ENCODE measurements at regions not wholly inside any gene's neighbourhood (a gene's known extent, or its start where the extent isn't known, plus 50 kb on each side); places are given as distances from the start of the nearest gene placed in this dataset.

DNA sequence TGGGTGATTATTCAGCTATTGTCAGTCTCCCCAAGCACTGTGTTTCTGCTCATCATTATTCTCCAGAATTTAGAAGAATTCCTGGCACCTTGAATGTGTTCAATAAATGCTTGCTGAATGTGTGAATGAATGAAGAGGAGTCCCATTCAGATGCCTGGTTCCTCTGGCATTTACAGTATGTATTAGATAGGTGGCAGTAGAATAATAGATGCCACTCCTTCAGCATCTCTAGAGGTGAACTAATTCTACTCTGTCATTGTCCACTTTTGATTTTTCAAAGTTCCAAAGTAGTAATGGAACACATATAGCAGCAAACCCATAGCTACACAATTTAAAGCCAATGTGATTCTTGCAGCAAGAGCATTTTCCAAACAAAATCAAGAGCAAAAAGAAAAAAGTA, 118.9 kb upstream of the CEP162 start:
- TF ChIP-seq, protein P1, sequence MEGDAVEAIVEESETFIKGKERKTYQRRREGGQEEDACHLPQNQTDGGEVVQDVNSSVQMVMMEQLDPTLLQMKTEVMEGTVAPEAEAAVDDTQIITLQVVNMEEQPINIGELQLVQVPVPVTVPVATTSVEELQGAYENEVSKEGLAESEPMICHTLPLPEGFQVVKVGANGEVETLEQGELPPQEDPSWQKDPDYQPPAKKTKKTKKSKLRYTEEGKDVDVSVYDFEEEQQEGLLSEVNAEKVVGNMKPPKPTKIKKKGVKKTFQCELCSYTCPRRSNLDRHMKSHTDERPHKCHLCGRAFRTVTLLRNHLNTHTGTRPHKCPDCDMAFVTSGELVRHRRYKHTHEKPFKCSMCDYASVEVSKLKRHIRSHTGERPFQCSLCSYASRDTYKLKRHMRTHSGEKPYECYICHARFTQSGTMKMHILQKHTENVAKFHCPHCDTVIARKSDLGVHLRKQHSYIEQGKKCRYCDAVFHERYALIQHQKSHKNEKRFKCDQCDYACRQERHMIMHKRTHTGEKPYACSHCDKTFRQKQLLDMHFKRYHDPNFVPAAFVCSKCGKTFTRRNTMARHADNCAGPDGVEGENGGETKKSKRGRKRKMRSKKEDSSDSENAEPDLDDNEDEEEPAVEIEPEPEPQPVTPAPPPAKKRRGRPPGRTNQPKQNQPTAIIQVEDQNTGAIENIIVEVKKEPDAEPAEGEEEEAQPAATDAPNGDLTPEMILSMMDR (IDR thresholded peaks at IDR 0.05; ENCODE audit: low read depth, low read length): no peak
- in situ Hi-C loops (cut with HindIII; ENCODE audit: low sequenced_read_pairs): no loop called here
- DNase-seq (ENCODE audit: low read depth, low spot score): no peak
- H3K4me3 ChIP-seq (ENCODE audit: low read depth, low read length): no peak overlapping the region

- in situ Hi-C loops (cut with HindIII; ENCODE audit: low sequenced_read_pairs): no loop called here
- DNase-seq (ENCODE audit: low read depth, low spot score): no peak
- TF ChIP-seq, protein P1 (IDR thresholded peaks at IDR 0.05; ENCODE audit: low read depth, low read length): no peak
- H3K4me3 ChIP-seq (ENCODE audit: low read depth, low read length): no peak overlapping the region
Measured at GRCh38 chr6:84344005-84344404, 116.6 kb upstream of the CEP162 start.

DNA sequence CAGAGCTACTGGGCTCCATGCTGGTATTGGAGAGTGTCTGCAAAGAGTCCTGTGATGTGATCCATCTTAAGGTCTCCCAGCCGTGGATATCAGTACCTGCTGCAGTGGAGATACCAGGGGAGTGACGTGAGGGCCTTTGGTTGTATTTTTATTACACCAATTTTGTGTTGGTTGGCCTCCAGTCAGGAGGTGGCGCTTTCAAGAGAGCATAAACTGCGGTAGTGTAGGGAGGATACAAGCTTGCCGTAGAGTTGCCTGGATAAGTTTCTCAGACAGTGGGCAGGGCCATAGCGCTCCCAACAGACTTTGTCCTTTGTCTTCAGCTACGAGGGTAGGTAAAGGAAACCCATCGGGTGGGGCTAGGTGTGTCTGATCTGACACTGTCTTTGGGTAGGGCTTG, 113.0 kb upstream of the CEP162 start:
- DNase-seq (ENCODE audit: low read depth, low spot score): no peak
- in situ Hi-C loops (cut with HindIII; ENCODE audit: low sequenced_read_pairs): no loop called here
- TF ChIP-seq, protein P1 (IDR thresholded peaks at IDR 0.05; ENCODE audit: low read depth, low read length): no peak
- H3K4me3 ChIP-seq (ENCODE audit: low read depth, low read length): no peak overlapping the region

GRCh38 chr6:84333842-84334241, 106.4 kb upstream of the CEP162 start:
- TF ChIP-seq, protein P1 (IDR thresholded peaks at IDR 0.05; ENCODE audit: low read depth, low read length): no peak

DNA sequence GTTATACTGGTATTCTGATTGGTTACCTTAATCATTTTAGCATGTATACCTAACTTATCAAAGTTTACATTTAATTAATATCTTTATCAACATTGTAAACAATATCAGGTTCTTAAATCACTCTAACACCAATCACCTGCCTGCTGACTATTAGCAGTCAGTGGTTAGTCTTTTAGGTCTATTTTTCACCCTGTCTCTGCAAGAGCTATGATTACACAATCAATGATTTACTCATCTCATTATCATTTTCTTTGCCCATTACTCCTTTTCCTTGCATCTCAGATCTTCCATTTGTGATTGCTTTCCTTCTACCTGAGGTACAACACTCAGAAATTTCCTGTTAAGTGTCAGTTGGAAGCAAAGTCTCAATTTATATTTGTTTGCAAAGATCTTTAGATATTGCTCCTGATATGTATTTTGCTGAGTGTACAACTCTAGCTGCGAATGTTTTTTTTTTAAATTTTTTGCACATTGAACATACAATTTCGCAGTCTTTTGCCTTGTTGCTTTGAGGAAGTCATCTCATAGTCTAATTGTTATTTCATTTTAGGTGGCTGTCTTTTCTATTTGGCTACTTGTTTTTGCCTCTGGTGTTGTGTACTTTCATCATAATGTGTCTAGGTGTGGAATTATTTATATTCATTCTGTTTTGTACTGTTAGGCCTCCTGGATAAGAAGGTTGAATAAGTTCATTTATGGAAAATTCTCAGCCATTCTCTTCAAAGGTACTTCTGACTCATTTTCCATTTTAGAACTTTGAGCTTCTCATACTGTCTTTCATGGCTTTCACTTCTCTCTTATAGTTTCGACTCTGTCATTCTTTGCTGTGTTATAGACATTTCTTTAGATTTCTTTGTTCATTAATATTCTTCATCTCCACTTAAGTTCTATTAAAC, 104.9 kb upstream of the CEP162 start:
- no peak for DNase-seq (ENCODE audit: low read depth, low spot score)
- in situ Hi-C loops (cut with HindIII; ENCODE audit: low sequenced_read_pairs): no loop called here
- TF ChIP-seq, protein P1 (IDR thresholded peaks at IDR 0.05; ENCODE audit: low read depth, low read length): no peak

More at GRCh38 chr6:84333842-84334241, 106.4 kb upstream of the CEP162 start:
- in situ Hi-C loops (cut with HindIII; ENCODE audit: low sequenced_read_pairs): no loop called here
- H3K4me3 ChIP-seq (ENCODE audit: low read depth, low read length): no peak overlapping the region
- DNase-seq (ENCODE audit: low read depth, low spot score): no peak

DNA sequence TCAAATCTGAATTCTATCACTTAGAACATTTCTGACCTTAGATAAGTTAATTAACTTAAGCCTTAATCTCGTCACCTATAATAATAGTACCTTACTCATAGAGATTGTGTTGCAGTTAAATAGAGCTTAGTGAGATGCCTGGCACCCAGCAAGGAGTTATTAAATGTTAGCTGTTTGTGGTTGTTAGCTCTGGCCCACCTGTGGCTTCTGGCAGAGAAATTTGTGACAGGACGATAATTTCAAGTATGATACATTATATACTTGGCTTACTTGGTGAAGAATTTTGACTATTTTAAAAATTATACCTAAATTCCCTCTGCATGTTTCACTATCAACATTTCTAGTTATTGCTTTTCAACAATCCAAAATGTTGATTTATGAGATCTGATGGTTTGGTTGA, 102.9 kb upstream of the CEP162 start:
- TF ChIP-seq, protein P1 (IDR thresholded peaks at IDR 0.05; ENCODE audit: low read depth, low read length): no peak
- in situ Hi-C loops (cut with HindIII; ENCODE audit: low sequenced_read_pairs): no loop called here
- no peak overlapping the region for H3K4me3 ChIP-seq (ENCODE audit: low read depth, low read length)
- DNase-seq (ENCODE audit: low read depth, low spot score): no peak

More for the DNA sequence above, 104.9 kb upstream of the CEP162 start:
- no peak overlapping the region for H3K4me3 ChIP-seq (ENCODE audit: low read depth, low read length)

Measured in astrocyte of the spinal cord (primary cell).